ENCODE measurements at regions not wholly inside any gene's neighbourhood (a gene's known extent, or its start where the extent isn't known, plus 50 kb on each side); places are given as distances from the start of the nearest gene placed in this dataset.

DNA sequence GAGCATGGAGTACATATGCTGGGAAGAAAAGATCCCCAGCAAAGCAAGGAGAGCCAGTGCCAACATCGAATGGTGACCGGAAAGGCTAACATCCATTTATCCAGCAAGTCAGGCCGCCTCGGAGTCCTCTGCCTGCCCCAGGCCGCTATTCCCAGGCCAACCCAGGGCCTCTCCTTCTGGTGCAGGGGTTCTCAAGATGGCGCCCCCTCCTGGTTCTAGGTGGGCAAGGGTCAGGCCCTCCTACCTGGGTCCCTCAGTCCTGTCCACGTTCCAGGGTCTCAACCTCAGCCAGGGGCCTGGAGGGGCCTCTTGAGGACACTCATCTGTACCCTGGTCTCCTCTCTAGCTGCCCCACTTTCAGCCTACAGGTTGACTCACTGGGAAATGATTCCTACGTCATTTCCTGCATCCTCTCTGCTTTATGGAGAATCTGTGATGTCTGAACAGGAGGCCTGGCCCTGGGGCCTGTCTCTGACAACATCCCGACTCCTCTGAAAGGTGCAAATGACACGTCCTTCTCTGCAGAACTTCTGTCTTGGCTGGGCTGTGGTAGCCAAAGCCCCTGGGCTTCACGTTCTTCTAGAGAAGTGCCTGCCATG lies 145.3 kb downstream of the PSMG1 start:
- DNase-seq (ENCODE audit: low read depth in 1 of 2, low spot score in 1 of 2), result no peak
- in situ Hi-C loops (cut with HindIII; ENCODE audit: low pct_unique_long_range_greater_than_20kb, low sequenced_read_pairs), result no loop called here
- no peak for TF ChIP-seq JUND (IDR thresholded peaks at IDR 0.05; ENCODE audit: low read depth)

DNA sequence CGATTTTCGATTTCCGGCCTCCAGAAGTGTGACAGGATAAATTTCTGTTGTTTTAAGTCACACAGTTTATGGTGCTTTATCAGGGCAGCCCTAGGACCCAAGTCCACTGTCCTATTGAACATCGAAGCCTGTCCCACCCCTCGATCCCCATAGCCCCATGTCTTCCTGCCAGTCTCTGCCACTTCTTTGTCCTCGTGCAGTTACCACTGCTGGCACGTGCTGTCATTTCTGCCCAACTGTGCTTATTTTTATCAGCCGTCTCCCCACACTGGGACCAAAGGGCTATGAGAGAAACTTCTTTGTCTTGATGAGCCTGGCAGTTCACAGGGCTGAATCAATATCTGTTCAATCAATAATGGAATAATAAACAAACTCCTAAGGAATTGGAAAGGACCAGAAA lies 146.7 kb downstream of the PSMG1 start:
- in situ Hi-C loops (cut with HindIII; ENCODE audit: low pct_unique_long_range_greater_than_20kb, low sequenced_read_pairs), result no loop called here
- DNase-seq (ENCODE audit: low read depth in 1 of 2, low spot score in 1 of 2), result no peak
- TF ChIP-seq JUND (IDR thresholded peaks at IDR 0.05; ENCODE audit: low read depth), result no peak

DNA sequence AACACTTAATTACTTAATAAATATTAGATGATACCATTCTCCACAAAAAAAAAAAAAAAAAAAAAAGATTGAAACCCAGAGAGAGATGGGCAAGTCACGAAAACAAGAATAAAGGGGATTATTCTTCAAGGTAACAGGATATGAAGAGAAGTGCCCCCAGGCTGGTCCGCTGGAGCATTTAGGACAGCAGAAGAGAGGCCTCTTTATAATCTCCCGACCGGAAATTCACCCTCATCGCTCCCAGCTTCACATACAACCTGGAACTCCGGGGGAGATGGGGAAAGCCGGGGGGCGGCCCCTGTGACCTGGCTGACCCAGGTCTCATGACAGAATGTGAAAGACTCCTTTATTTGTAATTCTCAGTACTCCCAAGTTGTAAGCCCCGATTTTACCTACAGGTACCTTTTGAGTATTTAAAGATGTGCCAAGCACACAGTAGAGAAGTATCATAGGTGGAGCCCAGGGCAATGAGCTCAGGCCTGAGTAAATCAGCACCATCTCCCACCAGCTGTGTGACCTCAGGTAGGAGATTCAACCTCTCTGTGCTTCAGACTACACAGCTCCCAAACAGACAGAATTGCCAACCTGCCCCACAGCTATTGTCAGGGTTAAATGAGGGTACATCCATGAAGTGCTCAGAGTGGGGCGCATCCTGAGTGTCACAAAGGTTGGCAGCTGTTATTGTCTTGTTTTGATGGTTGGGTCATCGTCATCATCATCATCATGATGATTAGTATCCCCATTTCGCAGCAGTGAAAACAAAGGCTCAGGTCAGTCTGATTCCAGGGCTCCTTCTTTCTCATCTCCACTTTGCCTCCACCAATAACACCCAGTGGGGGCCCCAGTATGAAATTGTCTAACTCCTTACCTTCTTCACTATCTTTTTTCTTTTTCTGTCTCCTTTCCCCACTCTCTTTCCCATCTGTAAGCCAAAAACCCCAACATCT lies 148.4 kb downstream of the PSMG1 start:
- in situ Hi-C loops (cut with HindIII; ENCODE audit: low pct_unique_long_range_greater_than_20kb, low sequenced_read_pairs), result no loop called here
- no peak for DNase-seq (ENCODE audit: low read depth in 1 of 2, low spot score in 1 of 2)
- TF ChIP-seq JUND (IDR thresholded peaks at IDR 0.05; ENCODE audit: low read depth), result no peak

DNA sequence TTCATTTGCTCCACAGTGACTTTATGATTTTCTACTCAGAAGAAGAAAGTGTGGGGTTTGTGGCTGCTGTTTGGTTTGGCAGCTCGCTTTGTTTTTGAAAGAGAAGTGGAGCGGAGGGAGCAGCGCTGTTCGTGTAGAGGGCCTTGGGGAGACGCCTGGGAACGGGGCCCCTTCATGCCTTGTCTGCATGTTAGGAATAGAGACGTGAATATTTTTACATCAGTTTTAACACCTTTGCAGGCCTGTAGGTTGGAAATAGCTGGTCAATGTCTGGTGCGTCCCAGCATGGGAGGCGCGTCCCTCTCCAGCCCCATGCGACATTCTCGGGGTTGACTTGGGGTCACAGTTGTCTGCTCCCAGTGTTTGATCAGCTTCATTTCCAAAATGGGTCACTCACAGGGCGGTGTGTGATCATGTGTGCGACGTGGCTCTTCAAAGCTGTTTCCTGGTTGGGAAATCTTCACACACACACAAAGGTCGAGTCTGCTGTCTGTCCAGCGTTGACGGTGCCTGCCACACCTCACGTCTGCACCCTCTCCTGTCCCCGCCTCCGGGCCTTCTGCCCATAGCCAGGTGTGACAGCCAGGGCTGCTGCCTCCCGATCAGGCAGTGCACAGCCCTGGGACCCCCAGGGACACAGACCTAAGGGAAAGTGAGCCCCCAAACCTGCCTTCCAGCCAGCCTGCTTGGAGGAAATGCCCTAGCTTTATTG lies 149.2 kb downstream of the PSMG1 start:
- no peak for DNase-seq (ENCODE audit: low read depth in 1 of 2, low spot score in 1 of 2)
- in situ Hi-C loops (cut with HindIII; ENCODE audit: low pct_unique_long_range_greater_than_20kb, low sequenced_read_pairs), result no loop called here
- TF ChIP-seq JUND (IDR thresholded peaks at IDR 0.05; ENCODE audit: low read depth), result no peak

DNA sequence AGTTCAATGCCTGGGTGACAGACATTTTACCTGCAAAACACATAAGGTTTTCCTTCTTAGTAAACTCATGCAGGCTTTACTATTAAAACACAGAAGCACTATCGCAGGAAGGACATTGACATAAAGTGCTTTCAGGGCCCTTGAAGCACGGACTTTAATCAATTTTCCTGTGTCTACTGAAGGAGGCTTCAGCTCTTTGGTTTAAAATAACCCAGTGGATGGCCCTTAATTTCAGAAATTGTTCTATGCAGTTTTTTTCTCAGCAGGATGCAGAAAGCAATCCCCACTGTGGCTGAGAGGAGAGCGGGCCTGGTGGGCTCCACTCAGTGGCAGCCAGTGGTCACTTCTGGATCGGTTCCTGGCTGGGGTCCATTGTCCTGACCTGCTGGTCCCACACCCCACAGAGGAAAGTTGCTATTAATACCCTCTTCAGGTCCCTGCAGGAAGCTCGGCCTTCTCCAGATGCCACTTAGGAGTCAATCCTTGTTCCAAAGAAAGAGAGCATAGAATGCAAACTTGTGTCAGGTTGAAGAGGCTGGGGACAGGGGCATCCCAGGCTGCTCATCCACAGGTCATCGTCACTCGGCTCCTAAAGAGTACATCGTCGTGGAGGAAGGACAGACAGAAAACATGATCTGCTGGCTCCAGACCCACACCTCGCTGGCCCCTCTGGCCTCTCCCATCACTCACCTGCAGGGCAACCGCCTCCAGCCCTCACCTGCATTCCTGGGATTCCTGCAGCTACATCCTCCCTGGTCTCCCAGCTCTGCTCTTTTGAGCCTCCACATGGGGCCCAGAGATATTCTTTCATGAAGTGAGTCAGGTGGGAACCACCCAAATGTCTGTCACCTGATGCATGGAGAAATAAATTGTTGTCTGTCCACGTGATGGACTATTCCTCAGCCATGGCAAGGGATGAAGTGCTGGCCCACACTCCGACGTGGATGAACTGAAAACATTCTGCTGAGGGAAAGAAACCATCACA lies 153.1 kb downstream of the PSMG1 start:
- no peak for DNase-seq (ENCODE audit: low read depth in 1 of 2, low spot score in 1 of 2)
- TF ChIP-seq JUND (IDR thresholded peaks at IDR 0.05; ENCODE audit: low read depth), result no peak
- in situ Hi-C loops (cut with HindIII; ENCODE audit: low pct_unique_long_range_greater_than_20kb, low sequenced_read_pairs), result no loop called here

DNA sequence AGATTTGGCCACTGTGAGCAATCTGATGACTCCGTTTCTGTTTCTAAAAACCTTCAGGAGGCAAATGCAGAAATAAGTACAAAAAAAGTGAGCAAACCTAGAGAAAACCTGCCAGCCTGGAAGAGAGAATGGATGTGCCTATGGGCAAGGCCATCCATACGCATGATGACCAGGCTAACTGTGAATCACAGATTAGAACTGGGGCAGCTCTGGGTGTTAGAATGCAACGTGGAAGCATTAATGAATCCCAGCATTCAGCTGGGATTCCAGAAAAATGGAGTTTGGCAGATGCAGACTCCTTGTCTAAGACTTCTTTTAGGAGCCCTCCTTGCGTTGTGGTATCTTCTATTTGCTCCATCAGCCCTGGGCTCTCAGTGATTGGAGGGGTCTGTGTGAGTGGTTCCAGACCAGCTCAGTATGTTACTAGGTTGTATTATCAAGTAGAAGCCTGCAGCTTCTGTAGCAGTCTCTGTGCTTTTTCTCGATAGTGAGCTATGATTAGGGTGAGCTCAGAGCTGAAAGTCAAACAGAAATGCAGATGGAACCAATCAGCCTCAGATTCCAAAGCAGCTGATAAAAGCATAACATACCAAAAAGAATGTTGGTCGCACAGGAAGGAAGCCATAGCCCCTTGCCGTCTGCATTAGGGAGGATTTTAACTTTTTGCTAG lies 154.0 kb downstream of the PSMG1 start:
- in situ Hi-C loops (cut with HindIII; ENCODE audit: low pct_unique_long_range_greater_than_20kb, low sequenced_read_pairs), result no loop called here
- no peak for TF ChIP-seq JUND (IDR thresholded peaks at IDR 0.05; ENCODE audit: low read depth)
- no peak for DNase-seq (ENCODE audit: low read depth in 1 of 2, low spot score in 1 of 2)

DNA sequence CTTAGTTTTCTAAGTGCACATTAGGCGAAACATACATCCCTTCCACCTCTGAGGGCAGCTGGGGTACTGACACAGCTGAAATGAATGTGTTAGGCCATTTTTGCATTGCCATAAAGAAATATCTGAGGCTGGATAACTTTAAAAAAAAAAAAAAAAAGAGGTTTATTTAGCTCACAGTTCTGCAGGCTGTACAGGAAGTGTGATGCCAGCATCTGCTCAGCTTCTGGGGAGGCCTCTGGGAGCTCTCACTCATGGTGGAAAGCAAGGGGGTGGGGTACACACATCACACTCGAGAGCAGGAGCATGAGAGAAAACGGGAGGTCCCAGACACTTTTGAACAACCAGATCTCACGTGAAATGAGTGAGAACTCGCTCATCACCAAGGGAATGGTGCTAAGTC lies 158.1 kb downstream of the PSMG1 start:
- in situ Hi-C loops (cut with HindIII; ENCODE audit: low pct_unique_long_range_greater_than_20kb, low sequenced_read_pairs), result no loop called here
- TF ChIP-seq JUND (IDR thresholded peaks at IDR 0.05; ENCODE audit: low read depth), result no peak
- no peak for DNase-seq (ENCODE audit: low read depth in 1 of 2, low spot score in 1 of 2)

DNA sequence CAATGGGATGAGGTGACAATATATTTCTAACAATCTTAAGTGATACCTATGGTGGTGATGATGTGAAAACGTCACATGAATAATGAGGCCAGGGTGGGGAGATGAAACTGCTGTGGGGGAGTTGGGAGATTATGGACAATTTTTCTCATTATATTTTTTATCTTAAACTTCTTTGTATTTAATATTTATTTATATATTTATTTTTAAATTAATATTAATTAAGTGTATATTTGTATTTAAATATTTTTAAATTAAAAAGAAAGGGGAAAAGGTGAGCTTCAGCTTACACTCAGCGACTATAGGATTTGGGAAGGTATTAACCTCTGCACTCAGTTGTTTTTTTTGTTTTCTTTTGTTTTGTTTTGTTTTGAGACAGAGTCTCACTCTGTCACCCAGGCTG lies 158.7 kb downstream of the PSMG1 start:
- DNase-seq (ENCODE audit: low read depth in 1 of 2, low spot score in 1 of 2), result no peak
- in situ Hi-C loops (cut with HindIII; ENCODE audit: low pct_unique_long_range_greater_than_20kb, low sequenced_read_pairs), result no loop called here
- no peak for TF ChIP-seq JUND (IDR thresholded peaks at IDR 0.05; ENCODE audit: low read depth)

DNA sequence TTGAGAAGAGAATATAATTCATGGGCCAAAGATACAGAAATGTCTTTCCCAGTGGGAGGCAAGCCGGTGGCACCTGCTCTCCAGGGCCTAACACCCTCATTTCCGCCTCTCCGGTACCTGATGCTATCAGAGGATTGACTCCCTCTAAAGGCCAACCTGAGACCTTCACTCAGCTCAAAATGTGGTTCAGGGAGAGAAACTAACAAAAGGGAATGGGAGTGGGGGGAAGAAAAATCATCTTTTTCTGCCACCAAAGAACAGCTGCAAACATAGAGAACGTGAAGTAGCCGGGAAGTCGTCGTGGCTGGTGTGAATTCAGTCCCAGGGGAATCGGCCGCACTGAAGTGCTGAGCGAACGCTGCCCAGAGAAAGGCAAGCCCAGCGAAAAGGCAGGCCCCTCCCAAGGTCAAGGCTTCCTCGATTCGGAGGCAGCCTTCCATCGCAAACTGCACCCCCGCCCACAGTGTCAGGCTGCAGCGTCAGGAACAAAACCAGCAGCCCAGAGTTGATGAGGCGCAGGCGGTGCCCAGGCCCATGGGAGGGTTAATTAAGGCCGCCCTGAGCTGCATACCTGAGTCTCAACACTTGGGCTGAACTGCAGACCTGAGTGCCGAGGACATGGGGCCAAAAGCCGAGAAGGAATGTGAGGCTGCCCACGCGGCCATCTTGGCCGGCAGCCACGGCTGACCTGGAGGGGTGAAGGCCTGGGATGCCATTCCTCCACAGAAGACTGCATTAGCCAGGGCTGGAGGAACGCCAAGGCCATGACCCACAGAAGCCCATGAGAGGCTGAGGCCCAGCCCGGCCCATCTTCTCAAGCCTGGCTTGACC lies 160.2 kb downstream of the PSMG1 start:
- peak in 1 of 2 experiments; percentile 24 for DNase-seq (ENCODE audit: low read depth in 1 of 2, low spot score in 1 of 2)
- no peak for TF ChIP-seq JUND (IDR thresholded peaks at IDR 0.05; ENCODE audit: low read depth)
- in situ Hi-C loops (cut with HindIII; ENCODE audit: low pct_unique_long_range_greater_than_20kb, low sequenced_read_pairs), result no loop called here

DNA sequence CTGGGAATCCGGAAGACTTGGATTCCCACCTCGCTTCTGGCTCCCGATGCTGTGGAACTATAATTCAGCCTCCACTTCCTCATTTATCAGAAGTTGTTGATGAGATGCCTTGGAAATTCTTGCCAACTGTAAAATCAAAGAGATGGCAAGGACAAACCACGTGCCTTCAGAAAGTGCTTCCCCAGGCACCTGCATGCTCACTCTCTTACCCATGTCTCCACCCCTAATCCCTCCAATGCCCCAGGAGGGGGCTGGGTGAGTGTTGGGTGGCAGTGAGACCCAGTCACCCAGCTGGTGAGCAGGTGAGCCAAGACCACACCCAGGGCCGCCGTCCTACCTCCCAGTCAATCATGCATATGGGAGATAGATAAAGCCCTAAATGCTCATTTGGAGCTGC lies 160.8 kb downstream of the PSMG1 start:
- no peak for TF ChIP-seq JUND (IDR thresholded peaks at IDR 0.05; ENCODE audit: low read depth)
- no peak for DNase-seq (ENCODE audit: low read depth in 1 of 2, low spot score in 1 of 2)
- in situ Hi-C loops (cut with HindIII; ENCODE audit: low pct_unique_long_range_greater_than_20kb, low sequenced_read_pairs), result no loop called here

DNA sequence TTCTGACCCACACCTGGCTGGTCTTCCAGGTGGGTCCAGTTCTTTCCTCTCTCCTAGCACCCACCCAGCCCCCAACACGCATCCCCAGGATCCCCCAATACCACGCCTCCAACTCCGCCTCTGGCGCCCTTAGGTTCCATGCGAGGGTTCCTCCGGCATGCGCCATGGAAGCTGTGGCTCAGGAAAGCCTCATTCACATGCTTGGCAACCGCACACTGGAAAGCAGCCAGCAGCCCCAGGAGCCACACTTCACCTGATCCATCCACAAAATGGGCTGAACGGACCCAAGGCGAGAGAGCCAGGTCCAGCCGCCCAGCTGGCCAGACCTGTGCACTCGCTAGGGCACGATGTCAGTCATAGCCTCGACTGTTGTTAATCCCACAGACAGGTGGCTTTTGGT lies 161.2 kb downstream of the PSMG1 start:
- no peak for DNase-seq (ENCODE audit: low read depth in 1 of 2, low spot score in 1 of 2)
- no peak for TF ChIP-seq JUND (IDR thresholded peaks at IDR 0.05; ENCODE audit: low read depth)
- in situ Hi-C loops (cut with HindIII; ENCODE audit: low pct_unique_long_range_greater_than_20kb, low sequenced_read_pairs), result no loop called here
